Mesothelial cell of epicardium (in vitro differentiated cells): ENCODE measurements at regions not wholly inside any gene's neighbourhood (a gene's known extent, or its start where the extent isn't known, plus 50 kb on each side); places are given as distances from the start of the nearest gene placed in this dataset.

Source experiments
- DNase-seq, 2 experiments: peaks; one replicate each; pipeline ENCODE4 v3.0.0; 2021; ENCODE audit warnings: low spot score in 2 of 2; ENCODE audit not compliant: unreplicated experiment in 2 of 2
- H3K27ac Mint-ChIP-seq: 2 replicates; pipeline ENCODE4 v1.8.0; 2021; ENCODE audit warnings: mixed read lengths
- H3K27me3 Mint-ChIP-seq: 2 replicates; pipeline ENCODE4 v1.8.0; 2021; ENCODE audit warnings: low read depth, mixed read lengths
- H3K36me3 Mint-ChIP-seq: 2 replicates; pipeline ENCODE4 v1.8.0; 2021; ENCODE audit warnings: mixed read lengths
- H3K4me1 Mint-ChIP-seq: 2 replicates; pipeline ENCODE4 v1.8.0; 2021; ENCODE audit warnings: mixed read lengths
- H3K4me3 Mint-ChIP-seq: 2 replicates; pipeline ENCODE4 v1.8.0; 2021; ENCODE audit warnings: mild to moderate bottlenecking, moderate library complexity, mixed read lengths
- H3K9me3 Mint-ChIP-seq: 2 replicates; pipeline ENCODE4 v1.8.0; 2021; ENCODE audit warnings: mixed read lengths
- CTCF ChIP-seq: fragments of 200-600 bp; sonication (generic); IDR thresholded peaks from one replicate; pipeline ENCODE4 v1.5.0; 2021; ENCODE audit warnings: antibody characterized with exemption; ENCODE audit not compliant: unreplicated experiment

GRCh38 chr10:8738987-8739386 lies 684.5 kb downstream of the GATA3 start:
- Mint-ChIP-seq H3K9me3 (peaks cover 13% of the 10 kb centered on the region), H3K4me3 (no peak overlapping the region), H3K27me3 (no peaks in the 10 kb centered on the region), H3K4me1 (peaks cover 15% of the 10 kb centered on the region), H3K27ac (peak overlapping the region; percentile 75), H3K36me3 (no peaks in the 10 kb centered on the region)
- DNase-seq: no peak
- no peak for TF ChIP-seq CTCF

DNA sequence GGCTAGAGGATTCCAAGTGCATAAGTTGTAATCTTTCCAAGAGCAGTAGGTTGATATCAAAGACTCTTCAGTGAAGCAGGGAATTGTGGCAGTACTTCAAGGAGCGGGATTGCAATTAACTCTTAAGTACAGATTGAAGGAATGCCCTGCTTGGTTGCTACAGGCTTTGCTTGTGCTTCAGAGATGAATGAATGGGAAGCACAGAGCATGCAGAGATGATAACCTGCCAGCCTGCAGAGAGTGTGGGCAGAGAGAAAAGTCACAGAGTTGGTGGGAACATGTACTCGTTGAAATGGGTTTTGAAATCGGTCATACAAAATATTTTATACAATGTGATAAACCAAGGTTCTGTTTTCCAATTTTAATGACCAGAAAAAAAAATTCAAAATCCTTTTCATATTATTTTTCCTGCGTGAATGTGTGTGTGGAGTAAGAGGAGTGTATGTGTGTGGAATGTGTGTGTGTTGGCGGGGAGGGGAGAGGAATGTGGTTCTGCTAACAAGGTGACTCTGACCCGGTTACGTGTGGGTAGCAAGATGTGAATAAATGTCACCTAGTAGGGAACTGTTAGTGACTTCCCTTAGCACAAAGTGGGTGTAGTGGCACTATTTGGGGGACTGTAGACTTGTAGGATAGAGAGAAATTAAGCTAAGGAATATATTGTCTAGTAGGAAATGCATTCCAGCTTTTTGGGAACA lies 697.8 kb downstream of the GATA3 start:
- no peak for DNase-seq
- no peaks in the 10 kb centered on the region for H3K36me3 Mint-ChIP-seq
- no peaks in the 10 kb centered on the region for H3K27me3 Mint-ChIP-seq
- peaks cover 22% of the 10 kb centered on the region for H3K9me3 Mint-ChIP-seq
- H3K27ac Mint-ChIP-seq: peak overlapping the region; percentile 6
- peaks cover 14% of the 10 kb centered on the region for H3K4me1 Mint-ChIP-seq
- H3K4me3 Mint-ChIP-seq: no peak overlapping the region
- no peak for TF ChIP-seq CTCF

GRCh38 chr10:8758029-8758428 lies 703.5 kb downstream of the GATA3 start:
- H3K27me3 Mint-ChIP-seq: no peaks in the 10 kb centered on the region
- no peak for DNase-seq
- peaks cover 27% of the 10 kb centered on the region for H3K9me3 Mint-ChIP-seq
- H3K36me3 Mint-ChIP-seq: peaks cover 4% of the 10 kb centered on the region
- H3K27ac Mint-ChIP-seq: no peak overlapping the region
- TF ChIP-seq CTCF: no peak
- H3K4me1 Mint-ChIP-seq: peaks cover 12% of the 10 kb centered on the region
- no peak overlapping the region for H3K4me3 Mint-ChIP-seq

- Mint-ChIP-seq H3K4me3 (no peak overlapping the region), H3K27me3 (no peaks in the 10 kb centered on the region), H3K4me1 (peaks cover 63% of the 10 kb centered on the region), H3K27ac (peak overlapping the region; percentile 74), H3K9me3 (peaks cover 5% of the 10 kb centered on the region), H3K36me3 (no peaks in the 10 kb centered on the region)
- TF ChIP-seq CTCF: no peak
- no peak for DNase-seq
Measured at GRCh38 chr10:8766899-8767298, 712.4 kb downstream of the GATA3 start.

DNA sequence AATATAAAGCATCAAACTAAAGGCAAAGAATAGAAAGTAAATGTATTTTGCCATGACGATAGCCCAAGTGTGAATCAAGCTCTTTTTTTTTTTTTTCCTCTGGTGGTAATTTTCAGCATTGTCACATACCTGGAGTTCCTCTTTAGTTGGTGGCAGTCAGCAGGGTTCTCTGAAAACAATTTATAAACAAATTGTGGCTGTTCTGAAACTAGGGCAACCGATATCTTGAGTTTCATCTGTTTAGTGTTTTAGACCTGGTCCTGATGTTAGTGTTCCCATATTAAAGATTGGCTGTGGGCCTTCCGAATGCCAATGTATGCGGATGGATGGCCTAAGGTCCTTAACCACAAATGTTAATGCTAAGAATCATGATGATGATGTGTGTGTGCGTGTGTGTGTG lies 713.1 kb downstream of the GATA3 start:
- Mint-ChIP-seq H3K27ac (peak overlapping the region; percentile 74), H3K4me3 (no peak overlapping the region), H3K4me1 (peaks cover 61% of the 10 kb centered on the region), H3K9me3 (peaks cover 5% of the 10 kb centered on the region), H3K36me3 (no peaks in the 10 kb centered on the region), H3K27me3 (no peaks in the 10 kb centered on the region)
- no peak for TF ChIP-seq CTCF
- DNase-seq: no peak
